Uterus (tissue), 2 donors: ENCODE measurements at regions not wholly inside any gene's neighbourhood (a gene's known extent, or its start where the extent isn't known, plus 50 kb on each side); places are given as distances from the start of the nearest gene placed in this dataset.

Source experiments
- POLR2A ChIP-seq, 2 donors: fragments of 450-650 bp; IDR thresholded peaks; one replicate each; pipeline ENCODE4 v1.6.1; 2016; ENCODE audit warnings: antibody characterized with exemption in 2 of 2, mild to moderate bottlenecking in 1 of 2, moderate library complexity in 1 of 2
- TF ChIP-seq, protein P1 (sequence below), 4 experiments: fragments of 200-600 bp in 2 of 4; fragments of 450-650 bp in 2 of 4; sonication (generic) in 2 of 4; IDR thresholded peaks; one replicate each; pipeline ENCODE4 v1.5.1; 2016 to 2019; ENCODE audit warnings: antibody characterized with exemption in 4 of 4, mild to moderate bottlenecking in 2 of 4, moderate library complexity in 1 of 4

DNA sequence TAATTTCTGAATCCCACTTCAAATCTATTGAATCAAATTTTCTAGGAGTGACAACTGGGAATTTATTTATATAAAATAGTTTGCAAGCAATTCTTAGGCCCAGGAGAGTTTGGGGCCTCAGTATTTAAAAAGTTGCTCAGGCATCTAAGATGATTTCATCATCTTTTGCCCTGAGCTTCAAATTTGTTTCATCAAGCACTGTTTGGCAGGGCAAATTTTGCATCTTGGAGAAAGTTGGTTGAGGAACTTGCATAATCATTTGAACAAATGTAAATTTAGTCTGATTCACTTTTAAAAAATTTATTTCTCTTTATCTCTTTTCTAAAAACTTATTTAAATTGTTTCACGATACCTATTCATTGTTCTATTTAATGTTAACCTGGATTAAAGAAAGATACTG lies 702.8 kb downstream of the SI start:
- TF ChIP-seq, protein P1, sequence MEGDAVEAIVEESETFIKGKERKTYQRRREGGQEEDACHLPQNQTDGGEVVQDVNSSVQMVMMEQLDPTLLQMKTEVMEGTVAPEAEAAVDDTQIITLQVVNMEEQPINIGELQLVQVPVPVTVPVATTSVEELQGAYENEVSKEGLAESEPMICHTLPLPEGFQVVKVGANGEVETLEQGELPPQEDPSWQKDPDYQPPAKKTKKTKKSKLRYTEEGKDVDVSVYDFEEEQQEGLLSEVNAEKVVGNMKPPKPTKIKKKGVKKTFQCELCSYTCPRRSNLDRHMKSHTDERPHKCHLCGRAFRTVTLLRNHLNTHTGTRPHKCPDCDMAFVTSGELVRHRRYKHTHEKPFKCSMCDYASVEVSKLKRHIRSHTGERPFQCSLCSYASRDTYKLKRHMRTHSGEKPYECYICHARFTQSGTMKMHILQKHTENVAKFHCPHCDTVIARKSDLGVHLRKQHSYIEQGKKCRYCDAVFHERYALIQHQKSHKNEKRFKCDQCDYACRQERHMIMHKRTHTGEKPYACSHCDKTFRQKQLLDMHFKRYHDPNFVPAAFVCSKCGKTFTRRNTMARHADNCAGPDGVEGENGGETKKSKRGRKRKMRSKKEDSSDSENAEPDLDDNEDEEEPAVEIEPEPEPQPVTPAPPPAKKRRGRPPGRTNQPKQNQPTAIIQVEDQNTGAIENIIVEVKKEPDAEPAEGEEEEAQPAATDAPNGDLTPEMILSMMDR (IDR thresholded peaks at IDR 0.05): no peak
- TF ChIP-seq POLR2A (IDR thresholded peaks at IDR 0.05): no peak
